ENCODE measurements at regions not wholly inside any gene's neighbourhood (a gene's known extent, or its start where the extent isn't known, plus 50 kb on each side); places are given as distances from the start of the nearest gene placed in this dataset.

DNA sequence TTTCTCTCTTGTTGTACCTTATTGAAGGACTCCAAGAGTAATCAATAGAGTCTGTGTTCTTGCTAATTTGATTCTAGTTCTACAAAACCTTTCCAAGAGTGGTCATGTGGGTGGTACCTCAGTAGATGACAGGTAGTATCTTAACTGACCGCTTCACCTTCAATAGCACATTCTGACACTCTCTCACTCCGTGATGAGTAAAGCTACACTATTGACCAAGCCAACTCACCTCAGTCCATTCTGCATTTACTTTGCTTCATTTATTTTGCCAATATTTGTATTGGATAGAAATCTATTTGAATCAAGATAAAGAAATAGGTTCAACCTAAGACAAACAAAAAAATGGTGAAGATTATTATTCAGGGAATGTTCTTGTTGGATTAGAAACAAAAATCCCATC lies 1869.6 kb upstream of the CELF4 start:
- no peak for DNase-seq (ENCODE audit: low spot score)

DNA sequence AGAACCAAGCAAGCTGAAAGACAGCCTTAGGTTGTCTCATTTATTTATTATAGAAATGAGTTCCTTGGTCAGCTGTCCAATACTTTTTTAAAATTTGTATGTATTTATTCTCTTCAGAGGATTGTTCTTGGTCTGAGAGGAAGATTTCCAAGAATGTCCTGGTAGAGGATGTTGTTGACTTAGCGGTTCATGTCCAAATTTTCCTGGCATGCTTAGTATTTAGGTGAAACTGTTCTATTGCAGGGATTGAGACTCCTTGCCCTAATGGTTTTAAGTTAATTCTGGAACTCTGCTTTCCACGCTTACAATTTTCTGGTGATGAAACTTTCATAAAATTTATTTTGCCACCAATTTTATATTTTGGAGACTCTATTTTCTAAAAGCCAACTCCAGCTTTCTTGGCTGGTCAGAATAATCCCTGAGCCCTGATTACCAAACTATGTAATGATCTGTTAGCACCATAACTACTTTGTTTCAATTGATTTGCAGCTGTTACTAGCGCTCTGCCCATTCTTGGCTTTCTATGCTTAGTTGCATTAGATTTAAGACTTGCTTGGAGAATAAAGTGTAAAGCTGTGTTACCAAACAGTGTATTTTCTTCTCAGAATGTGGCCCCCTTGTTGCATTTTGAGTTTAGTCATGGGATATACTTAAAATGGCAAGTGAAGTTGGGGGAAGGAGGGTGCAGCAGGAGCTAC lies 1868.8 kb upstream of the CELF4 start:
- no peak for DNase-seq (ENCODE audit: low spot score)

DNA sequence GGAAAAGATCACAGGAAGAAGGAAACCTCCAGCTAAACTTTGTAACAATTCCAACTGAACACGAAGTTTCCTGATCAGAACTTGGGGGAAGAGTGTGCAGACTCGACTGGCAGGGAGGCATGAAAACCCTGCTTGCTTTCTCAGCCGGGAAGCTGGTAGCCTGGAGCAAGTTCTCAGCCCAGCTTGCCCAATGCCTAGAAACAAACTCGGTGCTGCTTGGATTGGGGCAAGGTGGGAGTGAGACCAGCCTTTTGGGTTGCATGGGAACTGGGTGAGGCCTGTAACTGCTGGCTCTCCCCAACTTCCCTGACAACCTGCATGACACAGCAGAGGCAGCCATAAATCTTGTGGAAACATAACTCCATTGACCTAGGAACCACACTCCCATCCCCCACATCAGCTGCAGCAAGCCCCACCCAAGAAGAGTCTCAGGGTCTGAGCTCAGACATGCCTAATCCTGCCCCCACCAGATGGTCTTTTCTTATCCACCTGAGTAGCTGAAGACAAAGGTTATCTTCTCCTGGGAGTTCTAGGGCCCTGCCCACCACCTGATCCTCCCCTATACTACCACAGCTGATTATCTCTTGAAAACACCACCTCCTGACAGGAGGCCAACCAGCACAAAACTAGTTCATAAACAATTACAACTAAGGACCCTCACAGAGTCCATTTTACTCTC lies 1859.7 kb upstream of the CELF4 start:
- DNase-seq (ENCODE audit: low spot score), result peak; percentile 59

DNA sequence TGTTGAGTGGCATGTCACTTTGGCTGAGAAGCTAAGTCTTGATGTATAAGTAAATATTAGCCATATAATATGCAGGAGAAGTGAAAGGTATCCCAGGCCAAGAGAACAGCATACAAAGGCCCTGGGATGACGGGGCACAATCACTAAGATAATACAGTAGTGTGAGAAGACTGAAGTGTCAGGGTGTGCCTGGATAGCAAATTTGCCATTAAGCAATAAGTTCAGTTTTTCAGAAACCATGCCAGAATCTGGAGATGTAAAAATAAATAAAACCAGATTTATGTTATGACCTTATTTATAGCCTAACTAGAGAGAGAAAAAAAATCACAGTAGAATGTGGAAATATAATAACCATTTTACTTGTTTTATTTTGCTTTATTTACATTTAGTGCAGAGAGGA lies 1858.7 kb upstream of the CELF4 start:
- no peak for DNase-seq (ENCODE audit: low spot score)

DNA sequence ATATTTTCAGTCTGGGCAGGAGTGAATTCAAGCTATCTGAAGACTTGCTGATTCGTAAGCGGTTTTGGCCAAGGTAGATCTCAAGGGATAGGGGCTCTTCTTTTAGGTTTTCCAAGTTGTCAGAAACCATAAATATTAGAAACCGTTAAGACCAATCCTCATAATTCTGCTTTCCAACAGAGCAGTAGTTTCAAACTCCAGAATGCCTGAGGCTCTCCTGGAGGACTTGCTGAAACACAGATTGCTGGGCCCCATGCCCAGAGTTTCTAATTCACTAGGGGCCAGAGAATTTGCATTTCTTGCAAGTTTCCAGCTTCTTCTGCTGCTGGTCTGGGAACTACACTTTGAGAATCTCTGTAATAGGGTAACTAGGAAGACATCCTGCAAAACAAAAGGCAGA lies 1855.7 kb upstream of the CELF4 start:
- DNase-seq (ENCODE audit: low spot score), result no peak

DNA sequence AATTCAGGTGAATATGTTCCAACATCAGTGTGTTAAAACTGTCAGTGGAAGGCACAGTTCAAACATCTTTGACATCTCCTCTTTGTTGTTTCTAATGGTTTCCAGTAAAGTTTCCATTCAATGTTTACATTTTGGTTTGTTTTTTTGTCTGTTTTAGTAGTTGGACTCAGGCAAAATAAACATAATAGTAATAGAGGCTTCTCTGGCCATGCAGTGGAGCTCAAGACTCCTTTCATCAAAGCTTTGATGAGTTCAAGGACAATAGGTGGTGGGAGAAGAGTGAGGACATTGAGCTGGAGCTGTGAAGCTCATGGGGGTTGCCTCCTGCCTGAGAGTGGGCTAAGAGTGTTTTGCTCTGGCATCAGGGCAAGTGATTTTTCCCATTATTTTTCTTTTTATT lies 1853.7 kb upstream of the CELF4 start:
- DNase-seq (ENCODE audit: low spot score), result no peak

DNA sequence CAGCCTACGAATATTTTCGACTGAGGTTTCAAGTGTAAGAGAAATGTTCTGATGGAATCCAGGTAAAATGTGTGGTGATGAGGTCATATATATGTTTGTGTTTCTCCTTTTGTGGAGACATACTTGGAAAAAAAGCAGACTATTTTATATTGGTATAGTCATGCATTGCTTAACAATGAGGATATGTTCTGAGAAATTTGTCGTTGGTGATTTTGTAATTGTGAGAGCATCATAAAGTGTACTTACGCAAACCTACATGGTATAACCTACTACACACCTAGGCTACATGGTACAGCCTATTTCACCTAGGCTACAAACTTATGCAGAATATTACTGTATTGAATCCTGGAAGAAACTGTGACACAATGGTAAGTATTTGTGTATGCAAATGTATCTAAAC lies 1849.9 kb upstream of the CELF4 start:
- DNase-seq (ENCODE audit: low spot score), result no peak

DNA sequence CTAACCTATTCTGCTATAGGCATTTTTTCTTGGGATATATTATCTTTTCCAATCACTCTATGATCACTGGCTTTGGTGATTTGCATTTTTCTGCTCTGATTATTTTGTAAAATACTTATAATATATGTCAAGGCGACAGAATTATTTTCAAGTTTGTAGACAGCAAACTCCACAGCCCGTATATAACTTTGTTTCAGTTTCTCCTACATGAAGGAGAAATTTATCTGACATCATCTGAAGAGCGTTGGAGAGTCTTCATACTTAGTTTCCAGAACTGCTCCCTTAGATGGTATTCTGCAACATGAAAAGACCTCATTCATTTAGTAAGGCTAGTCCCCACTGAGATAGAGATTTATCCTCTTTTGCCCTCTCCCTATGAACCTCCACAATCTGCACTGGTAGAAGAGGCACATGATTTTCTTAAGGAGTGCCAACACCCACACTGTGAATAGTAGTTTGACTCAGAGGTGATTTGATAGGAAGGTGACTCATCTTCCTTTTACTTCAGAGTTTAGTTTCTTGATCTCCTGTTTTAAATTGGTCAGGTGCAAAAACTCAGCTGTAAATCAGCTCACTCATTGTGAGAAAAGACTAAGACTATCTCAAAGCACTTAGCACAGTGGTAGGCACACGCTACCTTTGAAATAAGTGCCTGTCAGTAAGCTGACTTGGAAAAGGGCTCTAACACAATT lies 1848.6 kb upstream of the CELF4 start:
- DNase-seq (ENCODE audit: low spot score), result no peak

DNA sequence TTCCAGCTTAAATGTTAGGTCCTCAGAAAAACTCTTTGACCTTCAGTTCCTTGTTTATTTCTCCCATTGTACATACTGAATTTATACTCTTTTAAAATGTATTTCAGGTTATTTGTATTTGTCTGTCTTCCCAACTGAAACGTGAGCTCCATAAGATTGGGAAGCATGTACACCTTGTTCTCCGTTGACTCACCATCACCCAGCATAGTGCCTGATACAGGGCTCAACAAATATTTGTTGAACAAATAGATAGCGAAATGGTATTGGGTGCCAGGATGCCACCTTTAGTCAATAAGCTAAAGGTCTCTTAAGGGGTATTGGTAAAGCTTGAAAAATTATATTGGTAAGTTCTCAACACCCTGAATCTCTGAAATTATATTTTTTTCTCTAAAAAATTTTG lies 1841.3 kb upstream of the CELF4 start:
- DNase-seq (ENCODE audit: low spot score), result no peak

DNA sequence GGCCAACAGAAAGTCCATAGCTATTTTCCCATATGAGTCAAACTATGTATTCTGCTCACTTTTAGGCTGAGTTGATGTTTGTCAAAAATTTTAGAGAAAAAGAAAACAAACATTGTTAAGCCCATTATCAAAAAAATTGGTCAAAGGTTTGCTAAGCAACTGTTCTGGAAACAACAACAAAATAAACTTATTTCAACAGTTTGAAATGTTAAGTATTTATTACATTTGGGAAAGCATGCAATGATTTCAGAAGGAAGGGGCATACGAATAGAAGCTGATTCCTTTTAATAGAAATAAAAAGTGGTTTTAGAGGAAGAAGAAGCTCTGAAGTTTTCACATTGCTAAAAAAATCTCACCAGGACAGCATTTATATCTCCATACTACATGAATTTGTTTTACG lies 1837.5 kb upstream of the CELF4 start:
- no peak for DNase-seq (ENCODE audit: low spot score)

DNA sequence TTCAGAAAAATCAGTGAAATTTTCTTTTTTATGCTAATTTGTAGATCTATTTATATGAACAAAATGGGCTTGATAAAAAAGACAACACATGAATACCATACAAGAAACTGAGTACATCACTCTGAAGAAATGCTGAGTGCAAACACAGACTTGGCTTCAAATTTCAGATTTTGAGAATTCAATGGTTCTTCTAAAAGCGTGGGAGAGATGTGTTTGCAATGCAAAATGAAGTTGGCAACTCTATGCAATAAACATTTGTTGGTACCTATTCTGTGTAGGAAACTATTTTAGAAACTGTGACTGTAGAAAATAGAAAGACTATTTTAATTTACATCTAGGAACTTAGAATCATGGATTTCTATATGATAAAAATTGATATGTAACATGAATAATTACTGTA lies 1834.1 kb upstream of the CELF4 start:
- no peak for DNase-seq (ENCODE audit: low spot score)

DNA sequence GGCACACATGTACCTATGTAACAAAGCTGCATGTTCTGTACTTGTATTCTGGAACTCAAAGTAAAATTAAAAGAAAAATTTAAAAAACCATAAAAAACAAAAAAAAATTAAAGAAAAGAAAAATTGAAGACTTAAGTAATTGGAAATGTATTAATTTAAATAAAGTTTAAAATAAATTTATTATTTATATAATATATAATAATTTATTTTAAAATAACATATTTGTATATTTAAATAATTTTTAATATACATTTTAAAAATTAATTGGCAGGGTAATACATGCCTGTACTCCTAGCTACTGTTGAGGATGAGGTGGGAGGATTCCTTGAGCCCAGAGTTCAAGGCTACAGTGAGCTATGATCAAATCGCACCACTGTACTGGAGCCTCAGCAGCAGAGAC lies 1830.6 kb upstream of the CELF4 start:
- no peak for DNase-seq (ENCODE audit: low spot score)

DNA sequence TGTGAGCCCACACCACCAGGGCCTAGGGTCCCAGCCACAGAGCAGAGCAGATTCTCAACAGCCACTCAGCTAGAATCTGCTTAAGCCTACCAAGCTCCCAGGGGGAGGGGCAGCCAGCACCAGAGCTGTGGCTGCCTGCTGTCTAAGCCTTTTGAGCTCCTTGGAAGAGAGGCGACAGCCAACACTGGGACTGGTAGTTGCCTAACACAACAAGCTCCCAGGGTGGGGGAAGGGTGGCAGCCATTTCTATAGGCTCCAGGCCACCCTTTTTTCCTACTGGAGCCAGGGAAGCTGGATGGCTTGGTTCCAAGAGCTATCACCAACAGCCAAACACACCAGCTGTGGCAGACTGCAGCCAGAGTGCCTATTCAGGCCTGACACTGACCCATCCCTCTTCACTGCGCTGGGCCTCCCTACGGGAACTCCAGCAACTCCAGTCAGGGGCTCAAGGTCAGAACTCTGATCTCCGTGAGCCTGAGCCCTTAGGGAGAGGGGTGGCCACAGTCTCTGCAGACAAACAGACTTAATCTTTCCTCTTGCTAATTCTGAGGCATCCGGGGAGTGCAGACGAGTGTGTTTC lies 1824.3 kb upstream of the CELF4 start:
- no peak for DNase-seq (ENCODE audit: low spot score)

DNA sequence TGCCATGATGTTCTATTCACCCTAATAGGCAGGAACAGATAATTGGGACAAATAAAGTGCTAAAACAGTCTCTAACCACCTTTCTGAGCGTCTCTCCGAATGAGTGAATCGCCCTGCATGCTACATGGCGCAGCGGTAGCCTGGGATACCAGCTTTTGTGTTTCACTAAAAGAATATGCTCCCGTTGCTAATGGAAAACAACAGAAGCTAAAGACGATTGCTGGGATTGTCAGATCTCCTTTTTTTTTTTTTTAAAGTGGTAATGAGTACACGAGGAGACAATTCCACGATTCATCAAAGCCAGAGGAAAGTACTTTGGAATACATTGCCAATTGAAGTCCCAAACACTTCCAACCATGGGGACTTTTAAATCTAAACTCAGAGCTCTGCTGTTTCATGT lies 1815.3 kb upstream of the CELF4 start:
- no peak for DNase-seq (ENCODE audit: low spot score)

DNA sequence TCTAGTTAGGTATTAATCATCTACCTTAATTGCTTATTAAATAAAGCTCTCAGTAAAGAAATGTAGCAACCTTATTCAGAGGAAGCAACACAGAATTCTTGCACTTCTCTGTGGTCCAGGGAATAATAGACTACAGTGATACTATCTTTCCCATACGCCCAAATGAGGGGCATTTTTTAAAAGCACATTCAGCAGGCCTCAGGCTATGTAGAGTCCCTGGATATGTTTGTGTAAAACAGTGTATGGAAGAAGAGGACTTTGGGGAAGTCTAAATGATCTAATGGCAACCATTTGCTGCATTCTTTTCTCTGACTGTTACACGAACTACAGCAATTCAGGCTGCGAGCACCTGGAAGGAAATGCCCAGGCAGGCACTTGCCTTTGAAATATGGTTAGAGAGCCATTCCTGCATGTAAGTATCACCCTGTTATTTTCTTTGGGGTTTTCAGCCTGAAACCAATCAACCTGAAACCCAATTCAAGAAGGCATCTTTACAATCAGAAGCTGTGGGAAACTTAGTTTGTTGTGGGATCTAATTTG lies 1814.7 kb upstream of the CELF4 start:
- DNase-seq (ENCODE audit: low spot score), result no peak

DNA sequence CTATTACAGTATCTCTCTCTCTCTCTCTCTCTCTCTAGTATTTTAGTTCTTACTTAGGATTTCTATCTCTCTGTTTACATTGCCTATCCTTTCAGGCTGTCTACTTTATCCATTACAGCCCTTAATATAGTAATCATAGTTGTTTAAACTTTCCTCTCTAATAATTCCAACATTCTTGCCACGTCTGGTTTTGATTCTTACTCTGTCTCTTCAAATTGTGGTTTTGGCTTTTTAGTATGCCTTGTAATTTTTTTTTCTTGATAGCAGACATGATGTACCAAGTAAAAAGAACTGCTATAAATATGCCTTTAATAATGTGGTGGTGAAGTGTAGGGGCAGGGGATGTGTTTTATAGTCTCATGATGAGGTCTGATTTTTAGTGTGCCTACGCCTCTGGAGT lies 1809.5 kb upstream of the CELF4 start:
- DNase-seq (ENCODE audit: low spot score), result no peak

DNA sequence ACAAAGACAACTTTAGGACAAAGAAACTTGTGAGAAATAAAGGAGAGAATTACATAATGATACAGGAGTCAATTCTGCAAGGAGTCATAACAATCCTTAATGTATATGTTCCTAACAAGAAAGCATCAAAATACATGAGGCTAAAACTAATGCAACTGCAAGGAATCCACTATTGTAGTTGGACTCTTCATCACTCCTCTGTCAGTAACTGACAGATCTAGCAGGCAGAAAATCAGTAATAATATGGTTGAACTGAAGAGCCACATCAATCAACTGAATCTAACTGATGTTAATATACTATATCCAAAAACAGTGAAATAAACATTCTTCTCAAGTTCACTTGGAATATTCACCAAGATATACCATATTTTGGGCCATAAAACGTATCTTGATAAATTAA lies 1806.4 kb upstream of the CELF4 start:
- DNase-seq (ENCODE audit: low spot score), result no peak

DNA sequence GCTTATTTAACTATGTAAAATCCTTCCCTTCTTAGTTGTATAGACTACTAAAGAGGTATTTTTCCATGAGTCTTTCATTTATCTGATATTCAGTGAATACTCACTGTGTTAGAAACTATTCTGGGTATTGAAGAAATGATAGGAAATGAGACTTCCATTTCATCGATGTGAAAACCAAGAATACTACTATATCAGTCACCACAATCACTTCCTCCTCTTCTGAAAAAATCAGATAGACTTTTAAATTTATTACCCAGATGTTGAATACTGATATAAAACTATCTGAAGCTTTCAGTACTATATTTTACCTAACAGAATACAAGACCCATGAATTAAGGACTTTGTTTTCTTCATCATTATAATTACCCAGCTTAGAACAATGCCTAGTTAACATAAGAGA lies 1801.1 kb upstream of the CELF4 start:
- DNase-seq (ENCODE audit: low spot score), result no peak

DNA sequence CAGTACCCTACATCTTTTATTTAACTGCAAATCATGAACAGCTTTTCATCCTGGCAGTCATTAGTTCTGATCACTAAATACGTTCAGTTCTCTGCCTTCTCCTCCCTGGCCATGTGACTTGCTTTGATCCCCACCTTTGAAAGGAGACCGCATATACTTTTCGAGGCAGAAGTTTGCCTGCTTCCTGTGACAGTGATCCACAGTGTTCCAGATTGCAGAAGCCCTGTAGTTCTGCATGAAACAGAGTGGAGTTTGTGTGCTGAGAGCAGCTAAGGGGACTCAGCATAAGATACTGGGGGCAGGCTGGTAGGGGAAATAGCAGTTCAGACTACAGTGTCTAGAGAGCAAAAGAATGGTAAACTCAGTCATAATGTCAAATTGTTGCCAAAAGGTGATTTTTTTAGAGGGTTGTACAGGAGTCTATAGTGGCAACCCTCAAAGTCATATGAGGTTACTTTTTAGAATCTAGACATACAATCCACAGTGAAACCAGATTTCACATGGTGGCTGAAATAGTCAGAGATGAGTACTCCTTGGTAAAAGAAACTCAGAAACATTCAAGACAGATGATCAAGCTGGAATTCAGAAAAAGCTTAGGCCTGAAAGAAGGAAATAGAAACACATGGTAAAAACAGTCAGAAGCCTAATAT lies 1800.4 kb upstream of the CELF4 start:
- no peak for DNase-seq (ENCODE audit: low spot score)

DNA sequence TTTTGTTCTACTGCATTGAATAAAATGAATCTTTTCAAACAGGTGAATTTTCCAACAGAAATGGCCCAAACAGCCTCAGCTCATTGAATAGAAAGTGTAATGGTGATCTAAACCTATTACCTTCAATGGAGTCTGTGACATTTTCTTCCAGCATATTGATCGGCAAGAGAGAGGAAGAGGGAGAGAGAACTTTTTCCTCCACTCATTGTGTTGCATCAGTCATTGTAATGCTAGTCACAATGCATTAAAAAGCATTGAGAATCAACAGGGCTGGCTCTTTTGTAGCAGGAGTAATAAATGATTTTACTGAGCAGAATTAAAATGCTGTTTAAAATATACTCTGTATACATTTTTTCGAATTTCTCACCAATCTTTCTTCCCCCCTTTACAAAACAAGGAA lies 1794.5 kb upstream of the CELF4 start:
- no peak for DNase-seq (ENCODE audit: low spot score)

DNA sequence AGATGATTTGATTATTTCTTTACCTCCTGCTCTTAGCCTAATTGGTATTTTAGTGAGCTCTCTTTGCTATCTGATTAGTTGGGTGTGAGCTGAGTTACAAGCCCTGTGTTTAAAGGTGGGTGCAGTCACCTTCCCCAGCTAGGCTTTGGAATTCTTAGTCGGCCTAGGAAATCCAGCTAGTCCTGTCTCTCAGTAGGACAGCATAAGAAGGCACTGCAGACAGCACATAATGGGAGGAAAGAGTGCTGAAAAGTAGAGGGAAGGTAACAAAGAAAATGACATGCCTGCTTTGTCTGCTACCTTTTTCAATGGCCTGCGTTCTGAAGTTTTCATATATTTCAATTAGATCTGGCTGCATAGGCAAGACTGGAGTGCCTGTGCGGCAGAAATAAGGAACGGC lies 1794.0 kb upstream of the CELF4 start:
- DNase-seq (ENCODE audit: low spot score), result no peak

DNA sequence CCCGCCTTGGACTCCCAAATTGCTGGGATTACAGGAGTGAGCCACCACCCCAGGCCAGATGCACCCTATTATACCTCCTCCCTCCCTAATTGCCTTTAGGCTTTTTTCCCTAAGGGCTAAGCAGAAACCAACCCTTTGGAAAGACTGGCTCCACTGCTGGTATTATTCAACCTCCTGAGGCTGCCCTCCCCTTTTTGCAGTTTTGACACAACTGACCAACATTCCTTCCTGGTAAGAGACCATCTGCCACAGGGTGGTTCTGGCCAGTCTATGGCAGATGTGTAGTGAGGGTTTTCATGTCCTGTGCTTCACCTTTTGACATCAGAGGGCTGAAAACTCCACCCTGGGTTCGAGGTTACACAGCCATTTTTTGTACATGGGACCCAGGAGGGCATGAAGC lies 1785.3 kb upstream of the CELF4 start:
- DNase-seq (ENCODE audit: low spot score), result no peak
